IPS-NIHi11 (cell line): ENCODE measurements at regions not wholly inside any gene's neighbourhood (a gene's known extent, or its start where the extent isn't known, plus 50 kb on each side); places are given as distances from the start of the nearest gene placed in this dataset.

ENCODE experiments used
- DNase-seq: peaks from one replicate; pipeline ENCODE4 v3.0.0; 2012; ENCODE audit warnings: mixed read lengths, low spot score

DNA sequence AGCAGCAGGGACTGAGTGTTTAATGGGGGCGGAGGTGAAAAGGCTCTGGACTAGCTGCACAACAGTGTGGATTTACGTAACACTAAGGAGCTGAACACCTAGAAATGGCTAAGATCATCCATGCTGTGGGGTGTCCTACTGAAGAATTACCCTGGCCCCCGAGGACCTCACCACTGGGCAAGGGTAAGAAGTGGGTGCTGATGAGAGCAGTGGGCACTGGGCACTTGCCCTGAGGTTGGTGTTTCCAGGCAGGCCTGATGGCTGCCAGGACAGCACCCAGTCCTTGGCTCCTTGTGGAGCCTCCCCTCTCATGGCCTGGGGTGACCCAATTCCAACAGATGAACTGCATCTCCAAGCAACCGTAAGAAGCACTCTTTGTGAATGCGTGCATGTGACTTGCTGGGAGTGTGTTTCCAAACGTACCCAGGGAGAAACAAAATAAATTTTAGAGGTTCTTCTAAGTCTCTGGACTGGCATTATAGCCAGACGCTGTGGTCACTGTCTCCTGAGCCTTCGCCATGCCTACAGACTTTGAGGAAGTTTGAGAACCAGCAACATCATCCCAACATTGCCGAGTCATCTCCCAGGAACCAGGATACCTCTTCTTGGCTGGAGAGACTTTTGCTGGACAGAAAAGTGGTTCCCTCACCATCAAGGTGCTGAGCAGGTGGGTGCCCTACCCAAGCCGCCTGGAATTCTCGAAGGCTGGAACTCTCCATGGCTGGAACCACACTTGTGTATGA, 245.9 kb downstream of the ERMARD start:
- DNase-seq, result no peak

DNA sequence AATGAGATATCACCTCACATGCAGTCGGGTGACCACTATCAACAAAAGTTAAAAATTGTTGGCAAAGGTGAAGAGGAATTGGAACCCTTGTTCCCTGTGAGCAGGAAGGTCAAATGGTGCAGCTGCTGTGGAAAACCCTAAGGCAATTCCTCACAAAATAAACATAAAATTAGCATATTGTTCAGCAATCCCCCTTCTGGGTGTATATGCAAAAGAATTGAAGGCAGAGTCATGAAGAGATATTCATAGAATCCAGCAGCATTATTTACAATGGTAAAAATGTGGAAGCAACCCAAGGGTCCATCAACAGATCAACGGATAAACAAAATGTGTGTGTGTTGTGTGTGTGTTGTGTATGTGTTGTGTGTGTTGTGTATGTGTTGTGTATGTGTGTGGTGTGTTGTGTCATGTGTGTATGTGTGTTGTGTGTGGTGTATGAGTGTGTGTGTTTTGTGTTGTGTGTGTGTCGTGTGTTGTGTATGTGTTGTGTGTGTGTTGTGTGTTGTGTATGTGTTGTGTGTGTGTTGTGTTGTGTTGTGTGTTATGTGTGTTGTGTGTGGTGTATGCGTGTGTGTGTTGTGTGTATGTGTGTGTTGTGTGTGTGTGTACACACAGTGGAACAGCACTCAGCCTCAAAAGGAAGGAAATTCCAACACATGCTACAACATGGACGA, 245.1 kb downstream of the ERMARD start:
- DNase-seq, result no peak

DNA sequence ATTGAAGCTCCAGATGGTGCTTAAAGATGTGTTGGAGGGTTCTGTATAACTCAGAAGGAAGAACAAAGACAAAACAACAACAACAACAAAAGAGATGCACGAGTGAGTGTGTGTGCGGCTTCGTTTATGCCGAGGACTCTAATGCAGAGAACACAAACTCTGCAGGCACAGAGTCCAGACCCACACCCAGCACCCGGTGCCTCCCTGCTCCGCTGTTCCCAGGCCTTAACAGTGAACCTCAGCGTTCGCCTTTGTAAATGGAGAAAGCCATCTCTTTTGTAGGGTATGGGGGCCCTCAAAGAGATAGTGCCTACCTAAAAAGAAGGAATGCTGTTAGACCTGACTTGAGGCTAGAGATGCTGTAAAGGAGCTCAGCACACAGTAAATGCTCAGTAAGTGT, 243.3 kb downstream of the ERMARD start:
- DNase-seq, result no peak

DNA sequence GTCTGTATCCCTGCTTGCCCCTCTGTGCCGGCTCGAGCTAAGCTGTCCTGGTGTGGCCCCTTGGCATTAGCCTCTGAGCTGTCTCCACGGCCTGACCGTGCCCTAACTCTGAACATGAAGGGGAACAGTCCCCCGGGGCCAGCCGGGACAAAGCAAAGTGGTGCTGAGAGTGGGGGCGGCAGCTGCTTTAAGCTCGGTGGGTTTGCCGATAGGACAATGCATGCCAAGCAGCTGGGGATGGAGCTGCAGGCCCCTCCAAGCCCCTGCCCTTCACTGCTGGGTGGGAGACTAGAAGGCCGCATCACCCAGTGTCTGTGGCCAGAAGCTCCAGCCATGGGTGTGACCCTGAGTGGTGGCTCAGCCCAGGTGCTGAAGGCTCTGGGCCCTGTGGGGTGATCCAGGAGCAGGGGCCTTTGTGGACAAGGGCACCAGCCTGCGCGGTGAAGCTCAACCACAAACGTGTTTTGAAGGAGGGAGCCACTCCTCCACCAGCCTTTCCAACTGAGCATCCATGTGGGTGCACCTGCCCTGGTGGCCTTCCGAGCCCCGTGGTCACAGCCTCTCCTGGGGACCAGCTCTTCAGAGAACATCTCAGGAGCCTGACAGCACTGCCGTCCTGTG, 242.5 kb downstream of the ERMARD start:
- DNase-seq, result no peak

DNA sequence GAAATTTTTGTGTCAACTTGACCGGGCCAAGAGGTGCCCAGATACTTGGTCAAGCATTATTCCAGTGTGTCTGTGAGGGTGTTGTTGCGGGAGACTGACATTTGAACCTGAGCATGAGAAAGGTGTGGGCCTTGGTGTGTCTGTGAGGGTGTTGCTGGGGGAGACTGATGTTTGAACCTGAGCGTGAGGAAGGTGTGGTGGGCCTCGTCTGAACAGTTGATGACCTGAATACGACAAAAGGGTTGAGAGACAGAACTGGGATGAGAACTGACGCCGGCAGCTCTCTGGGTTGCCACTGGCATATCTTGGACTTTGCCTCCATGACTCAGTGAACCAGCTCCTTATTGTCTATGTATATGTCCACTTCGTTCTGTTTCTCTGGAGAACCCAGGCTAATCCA, 240.5 kb downstream of the ERMARD start:
- no peak for DNase-seq

DNA sequence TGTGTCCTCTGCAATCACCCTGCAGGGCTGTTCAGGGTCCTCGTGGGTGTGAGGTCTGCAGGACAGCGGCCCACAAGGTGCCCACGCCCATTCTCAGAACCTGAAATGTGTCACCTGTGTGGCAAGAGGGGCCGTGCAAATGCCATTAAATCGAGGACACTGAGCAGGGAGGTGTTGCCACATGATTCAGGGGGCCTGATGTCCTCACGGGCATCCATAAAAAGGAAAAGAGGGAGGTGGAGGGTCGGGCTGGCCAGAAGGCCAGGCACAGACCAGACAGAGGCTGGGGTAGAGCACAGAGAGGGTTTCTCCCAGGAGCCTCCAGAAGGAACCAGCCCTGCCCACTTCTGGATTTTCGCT, 239.6 kb downstream of the ERMARD start:
- no peak for DNase-seq

DNA sequence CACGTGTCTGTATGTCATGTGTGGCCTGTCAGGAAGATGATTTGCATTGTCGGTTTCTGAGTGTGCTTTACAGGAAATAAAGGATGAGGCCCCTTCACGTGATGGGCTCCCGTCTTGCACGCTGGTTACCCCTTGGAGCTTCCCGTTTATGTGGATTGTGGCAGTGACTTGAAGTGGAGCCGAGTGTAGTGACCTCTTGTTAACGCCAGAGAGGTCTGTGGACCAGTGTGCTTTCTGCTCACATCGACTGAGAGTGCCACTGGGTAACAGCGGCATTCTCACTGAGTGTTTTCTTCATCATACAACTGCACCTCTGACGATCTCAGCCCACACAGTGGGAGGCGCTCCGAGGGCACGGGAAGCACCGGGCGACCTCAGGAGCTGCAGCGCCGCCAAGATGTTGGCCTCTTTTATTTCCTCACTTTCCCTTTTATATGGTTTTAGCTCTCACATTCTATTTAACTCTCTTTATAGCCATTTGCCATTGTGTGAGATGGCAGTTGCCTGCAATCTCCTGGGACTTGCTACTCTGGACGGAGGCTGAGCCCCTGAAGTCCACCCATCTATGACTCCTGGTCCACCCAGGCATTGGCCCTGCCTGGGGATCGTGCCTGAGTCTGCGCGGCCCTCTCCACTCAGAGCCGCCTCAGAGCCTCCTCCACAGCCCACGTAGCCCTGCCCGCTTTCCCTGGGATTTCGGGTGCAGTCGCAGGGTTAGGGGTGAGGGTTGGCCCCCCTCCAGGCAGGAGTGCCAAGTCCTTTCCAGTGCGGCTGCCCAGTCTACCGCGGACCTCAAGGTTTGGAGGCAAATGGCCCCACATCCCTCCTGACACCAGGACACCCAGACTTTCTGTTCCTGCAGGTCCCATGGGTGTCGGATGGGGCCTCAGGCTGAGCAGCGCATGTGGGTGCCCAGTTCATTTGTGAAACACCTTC, 238.9 kb downstream of the ERMARD start:
- no peak for DNase-seq

DNA sequence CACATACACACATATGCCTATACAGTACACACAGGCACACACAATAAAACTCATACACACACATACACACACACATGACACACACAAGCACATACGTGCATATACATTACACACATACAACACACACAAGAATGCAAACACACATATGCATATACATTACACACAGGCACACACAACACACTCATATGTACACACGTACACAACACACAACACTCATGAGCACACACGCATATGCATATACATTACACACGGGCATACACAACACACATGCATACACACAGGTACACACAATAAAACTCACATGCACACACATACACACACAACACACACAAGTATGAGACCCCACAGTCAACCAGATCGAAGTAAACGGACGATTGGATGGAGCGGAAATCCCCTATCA, 238.2 kb downstream of the ERMARD start:
- DNase-seq, result no peak

DNA sequence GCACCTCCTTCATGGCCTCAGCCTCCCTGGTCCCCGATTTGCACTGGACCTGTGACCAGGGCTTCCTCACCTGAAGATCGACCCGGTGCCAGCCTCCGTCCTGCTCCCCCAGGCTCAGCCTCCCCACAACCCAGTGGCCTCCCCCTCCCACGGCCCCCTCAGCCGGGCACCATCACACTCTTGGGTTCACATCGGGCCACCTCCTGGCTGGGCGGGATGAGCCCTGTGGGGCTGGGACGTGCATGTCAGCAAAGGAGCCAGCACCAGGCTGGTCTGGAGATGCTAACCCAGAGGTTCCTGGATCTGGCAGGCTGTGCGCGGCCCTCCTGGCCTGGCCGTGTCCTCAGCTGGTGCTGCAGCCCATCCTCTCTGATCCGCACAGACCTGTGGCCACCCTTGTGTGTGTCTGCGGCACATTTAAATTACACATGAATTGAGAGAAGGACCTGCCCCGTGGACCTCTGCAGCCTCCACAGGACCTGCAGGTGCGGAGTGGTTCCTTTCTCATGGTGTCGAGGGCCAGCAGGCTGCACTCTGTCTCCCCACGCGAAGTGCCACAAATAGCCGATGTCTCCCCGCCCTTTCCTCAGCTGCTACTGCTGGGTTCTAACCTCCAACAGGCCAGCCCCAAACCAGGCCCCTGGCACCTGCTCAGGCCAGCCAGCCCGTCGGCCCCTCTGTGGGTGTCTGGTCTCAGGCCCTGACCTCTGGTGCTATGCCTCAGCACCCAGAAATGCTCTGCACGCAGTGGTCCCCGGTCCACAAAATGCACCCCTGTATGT, 237.5 kb downstream of the ERMARD start:
- no peak for DNase-seq

DNA sequence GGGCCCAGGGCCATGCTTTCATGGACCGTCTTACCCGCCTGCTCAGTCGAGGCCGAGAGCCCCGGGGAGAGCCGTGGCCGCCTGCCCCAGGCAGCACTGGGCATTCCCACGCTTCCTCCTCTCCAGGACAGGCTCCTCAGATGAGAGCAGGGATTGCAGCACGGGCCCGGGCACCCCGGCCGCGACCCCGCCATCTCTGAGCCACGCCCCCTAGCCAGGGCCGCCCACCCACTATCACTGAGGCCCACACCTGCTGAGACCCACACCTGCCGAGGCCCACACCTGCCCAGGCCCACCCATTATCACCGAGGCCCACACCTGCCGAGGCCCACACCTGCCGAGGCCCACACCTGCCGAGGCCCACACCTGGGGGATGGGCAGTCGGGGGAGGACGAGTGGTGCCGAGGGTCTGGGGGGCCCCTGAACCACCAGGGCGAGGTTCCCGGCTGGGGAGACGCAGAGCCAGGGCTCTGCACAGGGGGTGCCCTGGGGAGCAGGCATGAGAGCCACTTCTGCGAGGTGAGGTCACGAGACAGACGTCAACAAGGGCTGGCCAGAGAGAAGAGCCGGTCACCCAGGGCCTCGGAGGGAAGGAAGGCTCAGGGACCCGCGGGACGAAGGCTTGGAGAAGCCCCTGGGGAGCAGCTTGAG, 235.6 kb downstream of the ERMARD start:
- DNase-seq, result no peak

DNA sequence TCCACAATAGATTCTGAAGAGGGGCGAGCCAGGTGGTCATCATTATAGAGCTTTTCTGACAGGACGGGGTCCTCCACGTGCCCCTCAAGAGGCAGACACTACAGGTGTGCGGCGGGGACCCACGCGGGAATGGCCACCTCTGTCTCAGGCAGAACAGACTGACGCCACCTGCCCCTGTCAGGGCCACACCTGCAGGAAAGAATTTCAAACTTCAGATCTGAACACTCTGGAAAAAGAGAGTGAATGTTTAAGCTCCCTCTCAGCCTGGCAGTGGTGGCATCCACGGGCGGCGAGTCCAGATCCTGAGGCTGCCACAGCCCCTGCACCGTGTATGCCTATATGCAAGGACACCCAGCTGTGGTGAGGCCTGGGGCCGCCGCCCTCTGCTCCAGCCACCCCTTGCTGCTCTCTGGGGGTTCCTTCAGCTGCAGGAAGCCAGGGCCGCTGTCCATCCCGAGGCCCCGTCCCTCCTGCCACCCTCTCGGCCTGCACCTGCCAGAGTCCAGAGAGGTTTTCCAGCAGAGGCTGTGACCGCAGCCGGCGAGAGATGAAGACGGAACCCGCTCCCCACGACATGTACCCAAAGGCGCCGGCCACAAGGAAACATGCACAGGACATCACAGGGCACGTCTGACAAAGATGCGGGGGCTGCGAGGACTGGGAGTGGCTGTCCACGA, 234.9 kb downstream of the ERMARD start:
- DNase-seq, result no peak

DNA sequence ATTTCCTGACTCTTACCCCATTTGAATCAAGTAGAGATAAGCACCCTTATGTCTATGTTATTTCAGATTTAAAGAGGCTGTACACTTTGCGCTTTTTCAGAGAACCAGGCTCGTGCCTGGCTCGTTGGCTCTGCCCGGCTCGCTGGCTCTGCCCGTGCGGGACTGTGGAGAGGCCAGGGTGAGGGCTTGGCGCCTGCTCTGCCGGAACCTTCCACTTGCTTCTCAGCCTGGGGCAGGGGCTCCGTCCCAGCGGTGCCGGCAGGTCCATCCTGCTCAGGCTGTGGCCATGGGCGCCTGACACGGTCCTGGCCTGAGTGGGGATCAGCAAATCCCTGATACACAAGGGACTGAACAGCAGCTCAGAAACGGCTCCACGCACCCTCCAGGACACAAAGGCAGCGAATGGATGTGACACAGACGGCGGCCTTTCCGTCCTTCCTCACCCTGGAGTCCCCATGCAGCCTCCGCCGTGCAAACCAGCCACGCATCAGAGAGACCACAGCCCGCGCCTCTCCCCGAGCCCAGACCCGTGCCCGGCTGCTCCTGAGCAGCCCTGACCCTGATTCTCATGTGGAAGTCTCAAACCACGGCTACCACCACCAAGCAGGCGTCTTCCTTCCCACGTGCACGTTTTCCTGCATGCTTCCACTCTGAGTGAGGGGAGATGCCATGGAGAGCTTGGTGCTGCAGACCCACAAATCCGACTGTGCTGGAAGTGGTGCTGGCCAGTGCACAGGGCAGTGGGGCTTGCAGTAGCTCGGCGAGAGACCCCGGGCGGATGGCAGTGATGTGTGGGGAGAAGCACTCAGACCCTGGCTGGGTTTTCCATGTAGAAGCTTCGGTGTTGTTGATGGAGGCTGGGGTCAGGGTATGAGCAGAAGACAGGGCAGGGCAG, 233.9 kb downstream of the ERMARD start:
- DNase-seq, result no peak

DNA sequence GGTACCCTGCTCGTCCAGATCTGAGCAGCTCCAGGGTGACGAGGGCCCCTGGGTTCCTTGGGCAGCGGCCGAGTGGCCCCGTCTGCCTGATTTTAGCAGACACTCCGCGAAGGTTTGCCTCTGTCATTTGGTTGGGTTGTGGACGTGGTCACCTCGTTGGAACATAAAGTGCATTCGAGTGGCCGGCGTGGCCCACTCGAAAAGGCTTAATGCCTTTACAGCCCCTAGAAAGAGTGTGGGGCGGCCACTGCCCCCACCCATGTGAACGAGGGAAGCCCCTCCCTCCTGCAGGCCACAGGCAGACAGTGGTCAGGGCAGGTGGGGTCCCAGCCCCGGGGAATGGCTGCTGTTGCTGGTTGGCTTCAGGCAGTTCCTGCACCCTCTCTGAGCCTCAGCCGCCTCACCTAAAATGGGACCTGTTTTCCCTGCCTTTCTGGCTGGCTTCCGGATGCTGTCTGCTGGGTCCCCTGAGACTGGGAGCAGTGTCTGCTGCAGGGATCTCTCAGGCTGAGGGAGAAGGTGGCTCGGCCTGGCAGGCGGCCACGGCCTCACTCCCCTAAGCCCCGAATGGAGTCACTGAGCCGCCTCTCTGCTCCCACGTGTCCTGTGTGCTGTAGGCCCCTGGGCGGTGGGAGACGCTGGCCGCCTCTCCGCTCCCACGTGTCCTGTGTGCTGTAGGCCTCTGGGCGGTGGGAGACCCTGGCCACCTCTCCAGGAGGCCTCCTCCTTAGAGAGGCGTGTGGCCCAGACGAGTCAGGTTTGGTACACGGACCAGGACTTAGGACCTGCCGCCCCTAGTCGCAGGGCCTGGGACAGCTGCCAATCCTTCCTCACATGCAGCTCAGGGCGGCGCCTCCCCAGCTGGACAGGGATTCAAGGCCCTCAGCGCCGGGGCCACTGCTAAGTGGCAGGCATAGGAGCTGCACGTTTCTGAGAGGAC, 233.0 kb downstream of the ERMARD start:
- DNase-seq, result no peak

DNA sequence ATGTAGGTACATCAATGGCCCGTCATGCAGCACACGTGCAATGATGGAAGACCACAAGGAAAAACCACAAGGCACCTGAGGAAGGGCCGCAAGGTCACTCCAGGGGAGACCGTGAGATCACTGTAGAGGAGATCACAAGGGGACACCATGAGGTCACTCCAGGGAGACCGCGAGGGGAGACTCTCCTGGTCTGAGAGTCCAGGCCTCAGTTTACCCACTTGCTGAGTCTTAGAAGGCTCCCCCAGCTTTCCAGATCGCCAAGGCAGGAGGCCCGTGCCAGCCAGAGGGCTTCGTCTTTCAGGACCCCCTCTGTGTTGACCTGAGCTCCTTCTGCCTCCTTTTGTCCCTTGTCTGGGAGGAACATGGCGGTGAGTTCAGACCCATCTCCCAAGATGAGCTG, 232.2 kb downstream of the ERMARD start:
- DNase-seq, result no peak

DNA sequence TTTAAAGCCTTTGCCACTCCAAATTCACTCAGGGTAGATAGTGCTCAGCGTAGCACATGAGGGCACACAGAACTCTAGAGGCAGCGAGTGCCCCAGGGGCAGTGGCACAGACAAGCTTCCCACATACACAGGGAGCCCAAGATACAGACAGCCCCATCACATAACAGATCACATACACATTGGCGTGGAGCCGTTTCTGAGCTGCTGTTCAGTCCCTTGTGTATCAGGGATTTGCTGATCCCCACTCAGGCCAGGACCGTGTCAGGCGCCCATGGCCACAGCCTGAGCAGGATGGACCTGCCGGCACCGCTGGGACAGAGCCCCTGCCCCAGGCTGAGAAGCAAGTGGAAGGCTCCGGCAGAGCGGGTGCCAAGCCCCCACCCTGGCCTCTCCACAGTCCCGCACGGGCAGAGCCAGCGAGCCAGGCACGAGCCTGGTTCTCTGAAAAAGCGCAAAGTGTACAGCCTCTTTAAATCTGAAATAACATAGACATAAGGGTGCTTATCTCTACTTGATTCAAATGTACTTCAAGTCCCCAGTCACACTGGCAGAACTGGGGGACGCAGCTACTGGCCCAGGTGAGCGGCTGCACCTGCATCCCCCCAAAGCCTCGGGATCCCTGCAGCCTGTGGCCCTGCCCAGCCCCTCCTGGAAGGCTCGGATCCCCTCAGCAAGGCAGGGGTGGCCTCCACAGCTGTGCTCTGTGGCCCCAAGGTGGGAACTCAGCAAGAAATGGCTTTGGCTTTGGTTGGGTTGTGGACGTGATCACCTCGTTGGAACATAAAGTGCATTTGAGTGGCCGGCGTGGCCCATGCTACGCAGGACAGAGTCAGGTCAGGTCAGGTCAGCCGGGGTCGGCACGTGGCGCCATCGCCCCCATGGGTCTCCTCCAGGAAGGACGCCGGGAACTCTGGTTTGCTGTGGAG, 231.3 kb downstream of the ERMARD start:
- no peak for DNase-seq

DNA sequence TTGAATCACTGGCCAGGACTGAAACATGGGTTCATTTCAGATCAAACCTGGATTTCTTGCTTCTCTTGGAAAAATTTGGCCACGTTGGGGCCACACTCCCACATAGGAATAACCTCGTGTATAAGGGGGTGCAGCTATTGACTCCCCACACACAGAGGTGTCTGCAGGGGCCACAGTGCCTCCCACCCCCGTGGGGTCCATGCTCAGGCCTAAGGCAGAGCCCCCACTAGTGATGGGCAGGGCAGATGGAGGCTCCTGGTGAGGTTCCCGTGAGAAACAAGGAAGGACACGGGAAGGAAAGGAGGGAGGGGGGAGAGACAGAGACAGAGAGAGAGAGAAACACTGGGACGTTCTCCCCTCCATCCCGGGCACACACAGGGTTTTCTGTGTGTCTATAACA, 230.5 kb downstream of the ERMARD start:
- DNase-seq, result no peak

DNA sequence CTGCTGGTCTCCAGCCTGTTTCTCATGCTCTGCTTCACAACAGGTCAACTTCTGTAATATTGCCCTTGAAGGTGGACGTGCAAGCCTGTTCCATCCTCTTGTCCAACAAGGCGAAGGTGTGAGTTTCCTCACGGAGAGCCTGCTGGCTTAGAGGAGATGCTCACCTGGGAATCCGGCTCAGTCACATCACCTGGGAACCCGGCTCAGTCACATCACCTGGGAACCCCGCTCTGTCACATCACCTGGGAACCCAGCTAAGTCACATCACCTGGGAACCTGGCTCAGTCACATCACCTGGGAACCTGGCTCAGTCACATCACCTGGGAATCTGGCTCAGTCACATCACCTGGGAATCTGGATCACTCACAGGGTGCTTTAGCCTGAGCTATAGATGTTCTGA, 230.1 kb downstream of the ERMARD start:
- DNase-seq, result no peak
